GM12878 (cell line): ENCODE measurements at regions not wholly inside any gene's neighbourhood (a gene's known extent, or its start where the extent isn't known, plus 50 kb on each side); places are given as distances from the start of the nearest gene placed in this dataset.

Experiments
- ATAC-seq: fragments of 200-7000 bp; cut with Tn5 transposase; 3 replicates; pipeline ENCODE4 v1.9.1; 2020; ENCODE audit warnings: mild to moderate bottlenecking, moderate library complexity
- BruUV-seq: library from RNA; stranded (reverse); fragments of 400-500 nt; replicated peaks from 2 replicates; lab custom pipeline; 2021; lab: Mats Ljungman, UMichigan
- CTCF ChIA-PET: fragments of 300-600 bp; sonication (Branson Sonifier 250); formaldehyde crosslinking; extraction: SDS; loops from one replicate; lab custom pipeline; 2021; ENCODE audit warnings: inconsistent platforms; lab: Yijun Ruan, JAX
- POLR2A ChIA-PET: fragments of 350-600 bp; formaldehyde crosslinking; extraction: SDS; loops from one replicate; lab custom pipeline; 2021; ENCODE audit warnings: inconsistent platforms; lab: Charles Lee
- RAD21 ChIA-PET: fragments of 300-600 bp; sonication (Branson Sonifier 250); formaldehyde crosslinking; loops from one replicate; lab custom pipeline; 2023; ENCODE audit warnings: antibody characterized with exemption; ENCODE audit not compliant: unreplicated experiment; lab: Charles Lee
- SMC1A ChIA-PET: fragments of 300-600 bp; sonication (Branson Sonifier 250); formaldehyde crosslinking; loops from one replicate; lab custom pipeline; 2023; ENCODE audit not compliant: unreplicated experiment, uncharacterized antibody; lab: Charles Lee
- DNase-seq: peaks from one replicate; pipeline ENCODE4 v3.0.0-alpha.2; 2011; ENCODE audit warnings: low read depth, low spot score
- FAIRE-seq: peaks from 3 replicates; lab custom pipeline; 2011; peaks lifted over from hg19 to GRCh38; lab: Jason Lieb, UNC
- H2AFZ ChIP-seq: 2 replicates; pipeline ENCODE4 v1.6.0; 2011; ENCODE audit warnings: low read depth, low read length, control low read depth; ENCODE audit not compliant: control insufficient read depth
- H3K27ac ChIP-seq: 2 replicates; pipeline ENCODE4 v1.5.1; 2011; ENCODE audit warnings: control low read depth; ENCODE audit not compliant: control insufficient read depth, insufficient read depth
- H3K27me3 ChIP-seq, 2 experiments: replicated peaks in 1 of 2; 2 replicates each; pipeline versions ENCODE4 v1.6.0 to v1.6.1; 2011; ENCODE audit warnings: low read length in 1 of 2; ENCODE audit not compliant: control insufficient read depth in 2 of 2, insufficient read depth in 2 of 2
- H3K36me3 ChIP-seq, 2 experiments: 2 replicates each; pipeline ENCODE4 v1.5.1; 2011; ENCODE audit warnings: low read length in 1 of 2; ENCODE audit not compliant: control insufficient read depth in 2 of 2, insufficient read depth in 2 of 2
- H3K4me1 ChIP-seq: 2 replicates; pipeline ENCODE4 v1.6.1; 2011; ENCODE audit warnings: mild to moderate bottlenecking, low read length, moderate library complexity, mixed read lengths; ENCODE audit not compliant: control insufficient read depth, insufficient read depth
- H3K4me2 ChIP-seq: 2 replicates; pipeline ENCODE4 v1.6.0; 2011; ENCODE audit warnings: control low read depth; ENCODE audit not compliant: control insufficient read depth, insufficient read depth
- H3K4me3 ChIP-seq: fragments of 200-600 bp; sonication (generic); 2 replicates; pipeline ENCODE4 v1.5.1; 2016
- H3K79me2 ChIP-seq: 2 replicates; pipeline ENCODE4 v1.6.0; 2011; ENCODE audit warnings: low read length; ENCODE audit not compliant: control insufficient read depth, insufficient read depth
- H3K9ac ChIP-seq: 2 replicates; pipeline ENCODE4 v1.8.0; 2011; ENCODE audit warnings: low read length, control low read depth, mixed read lengths; ENCODE audit not compliant: control insufficient read depth, insufficient read depth
- H3K9me3 ChIP-seq: replicated peaks from 3 replicates; pipeline ENCODE4 v1.5.1; 2011; ENCODE audit warnings: mild to moderate bottlenecking, low read length; ENCODE audit not compliant: control insufficient read depth, insufficient read depth
- H4K20me1 ChIP-seq: 2 replicates; pipeline ENCODE4 v1.6.0; 2011; ENCODE audit not compliant: control insufficient read depth, insufficient read depth
- BCL11A ChIP-seq: IDR thresholded peaks from 2 replicates; pipeline ENCODE4 v1.6.1; 2011; ENCODE audit warnings: low read depth, low read length
- BMI1 ChIP-seq: fragments of 450-650 bp; IDR thresholded peaks from 2 replicates; pipeline ENCODE4 v1.6.1; 2016; ENCODE audit warnings: mild to moderate bottlenecking, moderate library complexity, borderline replicate concordance
- CTCF ChIP-seq, 3 experiments: IDR thresholded peaks in 2 of 3; conservative IDR thresholded peaks in 1 of 3; 2 replicates each; pipeline ENCODE4 v1.5.1; 2011; ENCODE audit warnings: low read depth in 3 of 3, low read length in 3 of 3, mild to moderate bottlenecking in 3 of 3, control low read depth in 2 of 3, moderate library complexity in 2 of 3, inconsistent platforms in 1 of 3, mixed read lengths in 1 of 3; ENCODE audit not compliant: control insufficient read depth in 2 of 3, insufficient read depth in 1 of 3; ENCODE audit errors: extremely low read depth in 1 of 3
- EED ChIP-seq: sonication (generic); IDR thresholded peaks from 2 replicates; pipeline ENCODE4 v1.6.1; 2016; ENCODE audit warnings: antibody characterized with exemption, low read depth
- ESRRA ChIP-seq: IDR thresholded peaks from 2 replicates; pipeline ENCODE4 v1.6.1; 2012; ENCODE audit warnings: mild to moderate bottlenecking, low read length, improper control_type of control experiment
- ETV6 ChIP-seq, 2 experiments: fragments of 450-650 bp in 1 of 2; IDR thresholded peaks in 1 of 2; conservative IDR thresholded peaks in 1 of 2; 2 replicates each; pipeline ENCODE4 v1.6.1; 2014; ENCODE audit warnings: antibody characterized with exemption in 1 of 2, borderline replicate concordance in 1 of 2, low read depth in 1 of 2, mild to moderate bottlenecking in 1 of 2, moderate library complexity in 1 of 2
- GATAD2B ChIP-seq: fragments of 450-650 bp; conservative IDR thresholded peaks from 2 replicates; pipeline ENCODE4 v1.6.1; 2017; ENCODE audit warnings: low read depth, mild to moderate bottlenecking, moderate library complexity
- JUND ChIP-seq: IDR thresholded peaks from 2 replicates; pipeline ENCODE4 v1.6.1; 2012; ENCODE audit warnings: low read depth, mild to moderate bottlenecking, low read length, improper control_type of control experiment, moderate library complexity
- MTA3 ChIP-seq: IDR thresholded peaks from 2 replicates; pipeline ENCODE4 v1.6.1; 2012; ENCODE audit warnings: low read length, inconsistent platforms, borderline replicate concordance
- NFIC ChIP-seq: IDR thresholded peaks from 2 replicates; pipeline ENCODE4 v1.6.1; 2012; ENCODE audit warnings: low read depth, mild to moderate bottlenecking, inconsistent platforms, low read length, moderate library complexity
- PBX3 ChIP-seq: IDR thresholded peaks from 2 replicates; pipeline ENCODE4 v1.6.1; 2011; ENCODE audit warnings: mild to moderate bottlenecking, low read depth, low read length, moderate library complexity; ENCODE audit not compliant: insufficient replicate concordance
- PKNOX1 ChIP-seq: fragments of 450-650 bp; IDR thresholded peaks from 2 replicates; pipeline ENCODE4 v1.6.1; 2016; ENCODE audit warnings: mild to moderate bottlenecking
- POLR2A ChIP-seq: IDR thresholded peaks from 2 replicates; pipeline ENCODE4 v1.6.1; 2011; ENCODE audit warnings: low read depth, mild to moderate bottlenecking, low read length
- RAD21 ChIP-seq: IDR thresholded peaks from 2 replicates; pipeline ENCODE4 v1.6.1; 2011; ENCODE audit warnings: mild to moderate bottlenecking, low read depth, low read length, moderate library complexity; ENCODE audit not compliant: insufficient read depth
- RUNX3 ChIP-seq: IDR thresholded peaks from 2 replicates; pipeline ENCODE4 v1.6.1; 2012; ENCODE audit warnings: low read length, inconsistent platforms
- SMAD1 ChIP-seq: fragments of 450-650 bp; IDR thresholded peaks from 2 replicates; pipeline ENCODE4 v1.6.1; 2018; ENCODE audit warnings: mild to moderate bottlenecking, low read depth; ENCODE audit not compliant: partially characterized antibody
- SMC3 ChIP-seq: IDR thresholded peaks from 2 replicates; pipeline ENCODE4 v1.6.1; 2011; ENCODE audit warnings: low read length, improper control_type of control experiment, borderline replicate concordance
- TAF1 ChIP-seq: IDR thresholded peaks from 2 replicates; pipeline ENCODE4 v1.6.1; 2011; ENCODE audit warnings: mild to moderate bottlenecking, low read depth, low read length, borderline replicate concordance
- TARDBP ChIP-seq: IDR thresholded peaks from 2 replicates; pipeline ENCODE4 v1.6.1; 2016; ENCODE audit warnings: borderline replicate concordance
- ZBED1 ChIP-seq: IDR thresholded peaks from 2 replicates; pipeline ENCODE4 v1.6.1; 2016; ENCODE audit warnings: borderline replicate concordance
- WGBS: methylation state at CpG from one replicate; pipeline ENCODE4 v1.1.6; 2016; ENCODE audit warnings: low lambda C conversion rate; ENCODE audit not compliant: insufficient replicate concordance, insufficient coverage; ENCODE audit errors: missing lambda C conversion rate; 5-methylcytosine and 5-hydroxymethylcytosine counted together
- in situ Hi-C: fragments of 300-500 bp; cut with MboI; formaldehyde crosslinking; loops from 9 replicates; pipeline ENCODE4 v1.14.3; 2018; ENCODE audit warnings: mixed read lengths
- intact Hi-C: fragments of 100-400 bp; cut with micrococcal nuclease; formaldehyde crosslinking; loops from one replicate; pipeline ENCODE4 v1.14.2; 2022; ENCODE audit not compliant: unreplicated experiment

GRCh38 chr14:65170768-65171507 is 68.6 kb upstream of the MAX start:
- ChIA-PET SMC1A (interaction anchor here (0.7 to 3.6 kb wide), 6 partner anchors 10 to 335 kb away, joined by 3 to 20 read pairs (median 17); partner anchors contain the start of gene FUT8), CTCF (interaction anchor here (0.6 to 8.1 kb wide), 5 partner anchors 9 to 244 kb away, joined by 3 to 125 read pairs (median 4); partner anchors contain the start of gene FUT8), RAD21 (interaction anchor here (0.9 to 3.0 kb wide), 6 partner anchors 10 to 789 kb away, joined by 3 to 10 read pairs (median 4); no protein-coding TSS in a partner anchor), POLR2A (interaction anchor here (0.6 to 1.9 kb wide), 3 partner anchors 48 to 308 kb away, joined by 3 to 5 read pairs (median 4); no protein-coding TSS in a partner anchor)
- H4K20me1 ChIP-seq: no peaks in the 10 kb centered on the region
- H2AFZ ChIP-seq: peak overlapping the region; percentile 85
- in situ Hi-C loops (no loop called here), intact Hi-C loops (no loop called here)
- under 1% methylated on average over 16 of the region's 17 CpGs for WGBS
- H3K36me3 ChIP-seq: no peaks in the 10 kb centered on the region
- H3K4me3 ChIP-seq: peak overlapping the region; percentile 57
- peak overlapping the region; percentile 75 for H3K4me2 ChIP-seq
- no peaks in the 10 kb centered on the region for H3K27me3 ChIP-seq
- H3K27ac ChIP-seq: peak overlapping the region; percentile 59
- TSS peak; percentile 95 for BruUV-seq
- H3K4me1 ChIP-seq: peaks cover 26% of the 10 kb centered on the region
- no peaks in the 10 kb centered on the region for H3K79me2 ChIP-seq
- ATAC-seq (peak; percentile 55), DNase-seq (peak; percentile 40), FAIRE-seq (no peak)
- H3K9me3 ChIP-seq: no peaks in the 10 kb centered on the region; the same call in 2 of the 3 replicates
- peak overlapping the region; percentile 69 for H3K9ac ChIP-seq
- peak; percentile 46 for TF ChIP-seq RAD21
- TF ChIP-seq JUND: no peak
- TF ChIP-seq NFIC: peak; percentile 66; the same call in 1 of the 2 replicates
- TF ChIP-seq PKNOX1: peak; percentile 83
- 0 out of 2 replicates have a peak, but pooled peaks have one; percentile 44 for TF ChIP-seq POLR2A
- TF ChIP-seq PBX3: peak; percentile 78
- 0 out of 2 replicates have a peak, but pooled peaks have one; percentile 14 for TF ChIP-seq SMC3
- peak; percentile 55; the same call in 1 of the 2 replicates for TF ChIP-seq TAF1
- TF ChIP-seq RUNX3: peak; percentile 76
- peak in 1 of 2 experiments; percentile 66; a peak in 1 of 4 replicates for TF ChIP-seq ETV6 (conservative IDR thresholded peaks at IDR 0.05 in 1 of 2, IDR thresholded peaks at IDR 0.05 in 1 of 2; ENCODE audit: borderline replicate concordance in 1 of 2, low read depth in 1 of 2)
- no peak for TF ChIP-seq ESRRA
- peak; percentile 74; the same call in 1 of the 2 replicates for TF ChIP-seq EED
- no peak for TF ChIP-seq BCL11A
- TF ChIP-seq ZBED1: no peak
- no peak for TF ChIP-seq TARDBP
- TF ChIP-seq SMAD1: no peak
- no peak for TF ChIP-seq GATAD2B
- no peak for TF ChIP-seq MTA3
- TF ChIP-seq CTCF (IDR thresholded peaks at IDR 0.05 in 2 of 3, conservative IDR thresholded peaks at IDR 0.05 in 1 of 3; ENCODE audit: control insufficient read depth in 2 of 3, extremely low read depth in 1 of 3, insufficient read depth in 1 of 3, low read depth in 3 of 3, low read length in 3 of 3): peak in 2 of 3 experiments; percentile 25 to 43; a peak in 3 of 6 replicates
- peak; percentile 61 for TF ChIP-seq BMI1
